GM12872 (cell line): ENCODE measurements at regions not wholly inside any gene's neighbourhood (a gene's known extent, or its start where the extent isn't known, plus 50 kb on each side); places are given as distances from the start of the nearest gene placed in this dataset.

Source experiments
- TF ChIP-seq, protein P1 (sequence below): IDR thresholded peaks from 3 replicates; pipeline ENCODE4 v1.5.1; 2011; ENCODE audit warnings: low read depth, mild to moderate bottlenecking, low read length, moderate library complexity; ENCODE audit not compliant: insufficient read depth

DNA sequence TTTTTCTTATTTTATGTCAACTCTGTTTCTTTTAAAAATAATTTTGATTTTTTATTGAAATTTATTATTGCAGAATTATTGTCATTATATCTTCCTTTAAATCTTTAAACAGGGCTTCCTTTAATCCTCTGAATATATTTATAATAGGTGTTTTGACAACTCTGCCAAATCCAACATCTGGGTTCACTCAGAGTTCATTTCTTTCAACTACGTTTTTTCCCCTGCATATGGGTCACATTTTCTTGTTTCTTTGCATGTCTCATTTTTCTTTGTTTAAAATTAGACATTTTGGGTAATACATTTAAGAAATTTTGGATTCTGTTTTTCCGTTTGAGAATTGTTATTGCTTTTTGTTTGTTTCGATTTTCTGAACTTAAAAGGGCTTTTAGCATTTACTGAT, 655.1 kb upstream of the CITED2 start:
- TF ChIP-seq, protein P1, sequence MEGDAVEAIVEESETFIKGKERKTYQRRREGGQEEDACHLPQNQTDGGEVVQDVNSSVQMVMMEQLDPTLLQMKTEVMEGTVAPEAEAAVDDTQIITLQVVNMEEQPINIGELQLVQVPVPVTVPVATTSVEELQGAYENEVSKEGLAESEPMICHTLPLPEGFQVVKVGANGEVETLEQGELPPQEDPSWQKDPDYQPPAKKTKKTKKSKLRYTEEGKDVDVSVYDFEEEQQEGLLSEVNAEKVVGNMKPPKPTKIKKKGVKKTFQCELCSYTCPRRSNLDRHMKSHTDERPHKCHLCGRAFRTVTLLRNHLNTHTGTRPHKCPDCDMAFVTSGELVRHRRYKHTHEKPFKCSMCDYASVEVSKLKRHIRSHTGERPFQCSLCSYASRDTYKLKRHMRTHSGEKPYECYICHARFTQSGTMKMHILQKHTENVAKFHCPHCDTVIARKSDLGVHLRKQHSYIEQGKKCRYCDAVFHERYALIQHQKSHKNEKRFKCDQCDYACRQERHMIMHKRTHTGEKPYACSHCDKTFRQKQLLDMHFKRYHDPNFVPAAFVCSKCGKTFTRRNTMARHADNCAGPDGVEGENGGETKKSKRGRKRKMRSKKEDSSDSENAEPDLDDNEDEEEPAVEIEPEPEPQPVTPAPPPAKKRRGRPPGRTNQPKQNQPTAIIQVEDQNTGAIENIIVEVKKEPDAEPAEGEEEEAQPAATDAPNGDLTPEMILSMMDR = no peak

DNA sequence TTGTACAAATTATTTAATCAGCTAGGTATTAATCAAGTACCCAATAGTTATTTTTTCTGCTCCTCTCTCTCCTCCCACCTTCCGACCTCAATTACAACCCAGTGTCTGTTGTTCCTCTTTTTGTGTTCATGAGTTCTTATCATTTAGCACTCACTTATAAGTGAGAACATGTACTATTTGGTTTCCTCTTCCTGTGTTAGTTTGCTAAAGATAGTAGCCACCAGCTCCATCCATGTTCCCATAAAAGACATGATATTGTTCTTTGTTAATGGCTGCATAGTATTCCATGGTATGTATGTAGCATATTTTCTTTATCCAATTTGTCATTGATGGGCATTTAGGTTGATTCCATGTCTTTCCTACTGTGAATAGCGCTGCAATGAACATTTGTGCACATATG, 652.8 kb upstream of the CITED2 start:
- TF ChIP-seq, protein P1 = no peak

DNA sequence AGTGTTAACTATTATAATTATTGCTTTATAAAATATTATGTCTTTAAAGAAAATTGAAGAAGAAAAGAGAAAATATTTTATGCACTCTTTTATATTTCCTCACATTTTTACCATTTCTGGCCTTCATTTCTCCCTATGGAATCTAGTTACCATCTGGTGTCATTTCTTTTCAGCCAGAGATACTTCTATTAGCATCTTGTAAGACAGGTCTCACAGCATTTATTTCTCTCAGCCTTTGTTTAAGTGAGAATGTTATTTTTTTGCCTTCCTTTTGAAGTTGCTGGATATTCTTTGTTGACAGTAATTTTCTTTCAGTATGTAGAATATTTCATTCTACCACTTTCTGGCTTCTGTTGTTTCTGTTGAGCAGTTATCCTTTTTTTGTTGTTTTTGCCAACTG, 652.1 kb upstream of the CITED2 start:
- TF ChIP-seq, protein P1 = no peak

DNA sequence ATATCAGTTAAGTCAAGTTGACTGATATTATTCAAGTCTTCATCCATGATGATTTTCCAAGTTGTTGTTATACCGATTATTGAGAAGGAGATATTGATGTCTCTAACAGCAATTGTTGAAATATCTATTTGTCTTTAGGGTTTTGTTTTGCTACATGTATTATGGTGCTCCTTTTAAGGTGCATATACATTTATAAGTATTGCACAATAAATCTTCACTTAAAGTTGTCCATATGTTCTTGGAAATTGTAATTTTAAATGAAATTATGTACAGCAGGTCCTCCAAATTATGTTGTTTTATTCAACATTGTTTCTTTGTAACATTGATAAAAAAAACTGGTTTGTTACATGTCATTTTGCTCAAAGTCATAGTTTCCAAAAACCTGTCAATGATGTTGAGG, 650.7 kb upstream of the CITED2 start:
- TF ChIP-seq, protein P1 = no peak

DNA sequence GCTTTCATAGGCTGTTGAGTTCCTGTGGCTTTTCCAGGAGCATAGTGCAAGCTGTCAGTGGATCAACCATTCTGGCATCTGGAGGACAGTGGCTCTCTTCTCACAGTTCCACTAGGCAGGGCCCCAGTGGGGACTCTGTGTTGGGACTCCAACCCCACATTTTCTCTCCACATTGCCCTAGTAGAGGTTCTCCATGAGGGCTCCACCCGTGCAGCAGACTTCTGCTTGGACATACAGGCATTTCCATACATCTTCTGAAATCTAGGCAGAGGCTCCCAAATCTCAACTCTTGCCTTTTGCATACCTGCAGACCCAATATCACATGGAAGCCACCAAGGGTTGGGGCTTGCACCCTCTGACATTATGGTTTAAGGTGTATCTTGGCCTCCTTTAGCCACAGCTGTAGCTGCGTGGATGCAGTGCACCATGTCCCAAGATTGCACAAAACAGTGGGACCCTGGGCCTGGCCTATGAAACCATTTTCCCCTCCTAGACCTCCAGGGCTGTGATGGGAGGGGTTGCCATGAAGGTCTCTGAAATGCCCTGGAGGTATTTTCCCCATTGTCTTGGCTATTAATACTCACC, 645.9 kb upstream of the CITED2 start:
- TF ChIP-seq, protein P1 = no peak

DNA sequence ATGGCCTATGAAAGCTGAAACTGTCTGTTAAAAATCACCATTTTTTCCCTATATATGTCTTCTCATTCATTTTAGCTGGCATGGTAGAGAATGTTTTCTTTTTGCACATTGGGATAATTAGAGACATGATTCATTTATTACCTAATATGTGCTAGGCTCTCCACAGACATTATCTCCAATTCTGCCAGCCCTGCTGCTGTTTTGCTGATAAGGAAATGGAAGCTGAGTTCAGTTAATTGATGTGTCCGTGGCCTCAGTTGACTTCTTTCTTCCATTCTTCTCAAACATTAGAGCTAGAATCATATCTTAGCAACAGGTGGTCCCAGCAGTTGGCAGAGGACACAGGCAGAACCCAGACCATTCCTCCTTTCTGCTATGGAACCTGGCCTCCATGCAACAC, 644.1 kb upstream of the CITED2 start:
- TF ChIP-seq, protein P1 = no peak

DNA sequence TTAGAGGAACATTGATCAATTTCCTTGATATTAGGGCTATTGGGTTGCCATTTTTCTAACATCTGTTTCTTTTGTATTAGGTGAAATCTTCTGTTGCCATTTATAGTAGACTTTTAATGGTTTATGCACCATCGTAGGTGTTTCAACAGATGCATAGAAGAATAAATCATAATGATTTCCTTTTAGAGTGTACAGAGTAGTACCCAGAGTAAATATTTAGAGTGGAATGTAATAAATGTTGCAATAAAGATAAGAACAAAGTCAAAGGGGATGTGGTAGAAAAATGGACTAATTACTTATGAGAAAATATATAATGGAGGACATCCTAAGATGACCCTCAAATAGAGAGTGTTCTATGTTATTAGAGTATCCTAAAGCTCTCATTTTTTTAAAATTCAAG, 643.0 kb upstream of the CITED2 start:
- TF ChIP-seq, protein P1 = no peak
